ENCODE measurements at regions not wholly inside any gene's neighbourhood (a gene's known extent, or its start where the extent isn't known, plus 50 kb on each side); places are given as distances from the start of the nearest gene placed in this dataset.
"Not testable (repeated sequence)": the region's sequence is repeated elsewhere in the genome, so short reads cannot be mapped to it uniquely, and the experiment has no call there.

- H3K27ac ChIP-seq (ENCODE audit: low read length), result no peak overlapping the region
- no peak for DNase-seq
- H3K36me3 ChIP-seq (ENCODE audit: control insufficient read depth, insufficient read depth, low read length), result no peaks in the 10 kb centered on the region
- no peaks in the 10 kb centered on the region for H3K4me1 ChIP-seq (ENCODE audit: control insufficient read depth, insufficient read depth, low read length)
- H3K9me3 ChIP-seq (ENCODE audit: control insufficient read depth, low read depth, low read length), result no peaks in the 10 kb centered on the region
- no peaks in the 10 kb centered on the region for H3K27me3 ChIP-seq (ENCODE audit: control insufficient read depth, insufficient read depth, low read length)
- WGBS (ENCODE audit: insufficient coverage, low lambda C conversion rate), result no CpG with 5 or more reads among the region's 3 CpGs
- H3K4me3 ChIP-seq (ENCODE audit: low read length), result no peak overlapping the region
Measured at GRCh38 chr16:13359835-13360234, 458.4 kb downstream of the SHISA9 start.

DNA sequence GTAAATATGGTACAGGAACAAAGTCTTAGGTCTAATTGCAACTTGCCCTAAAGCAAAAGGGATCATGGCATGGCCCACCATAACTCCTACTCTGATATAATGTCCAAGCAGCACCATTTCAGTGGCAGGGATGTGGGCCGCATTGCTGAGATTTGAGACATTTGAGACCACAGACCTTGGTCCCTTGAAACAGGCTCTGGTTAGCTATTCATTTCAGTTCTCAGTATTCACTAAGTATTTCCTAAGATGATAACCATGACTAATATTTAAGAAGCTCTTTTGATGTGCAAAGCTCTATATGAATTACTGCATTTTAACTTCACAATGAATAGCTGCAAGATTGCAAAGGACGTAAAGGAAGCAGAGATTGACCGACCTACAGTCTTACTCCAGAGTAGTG, 471.0 kb downstream of the SHISA9 start:
- no peaks in the 10 kb centered on the region for H3K27me3 ChIP-seq (ENCODE audit: control insufficient read depth, insufficient read depth, low read length)
- no peaks in the 10 kb centered on the region for H3K4me1 ChIP-seq (ENCODE audit: control insufficient read depth, insufficient read depth, low read length)
- no peaks in the 10 kb centered on the region for H3K36me3 ChIP-seq (ENCODE audit: control insufficient read depth, insufficient read depth, low read length)
- DNase-seq, result no peak
- H3K9me3 ChIP-seq (ENCODE audit: control insufficient read depth, low read depth, low read length), result no peaks in the 10 kb centered on the region
- no peak overlapping the region for H3K27ac ChIP-seq (ENCODE audit: low read length)
- no peak overlapping the region for H3K4me3 ChIP-seq (ENCODE audit: low read length)
- WGBS (ENCODE audit: insufficient coverage, low lambda C conversion rate), result 100% methylated on average over 1 of the region's 3 CpGs

DNA sequence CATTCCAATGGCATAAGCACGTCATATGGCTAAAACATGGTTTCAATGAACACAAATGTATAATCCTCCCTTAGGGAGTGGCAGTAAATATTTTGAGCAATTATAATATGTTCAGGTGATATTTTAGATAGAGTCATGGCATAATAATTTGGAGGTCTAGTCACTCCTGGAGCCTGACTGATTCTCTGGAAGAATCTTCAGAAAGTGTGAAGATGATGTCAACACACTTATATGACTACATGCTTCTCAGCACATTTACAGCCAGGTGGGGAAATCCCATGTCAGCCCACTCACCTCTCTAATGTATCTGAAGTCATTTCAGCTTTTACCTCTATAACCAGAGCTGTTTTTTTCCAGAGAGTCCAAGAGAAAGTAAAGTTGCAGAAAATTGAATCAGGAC, 474.8 kb downstream of the SHISA9 start:
- 80% methylated on average over 1 of the region's 1 CpG for WGBS (ENCODE audit: insufficient coverage, low lambda C conversion rate)
- Histone ChIP-seq H3K9me3 (ENCODE audit: control insufficient read depth, low read depth, low read length) (no peaks in the 10 kb centered on the region), H3K36me3 (ENCODE audit: control insufficient read depth, insufficient read depth, low read length) (no peaks in the 10 kb centered on the region), H3K4me1 (ENCODE audit: control insufficient read depth, insufficient read depth, low read length) (no peaks in the 10 kb centered on the region), H3K27ac (ENCODE audit: low read length) (no peak overlapping the region), H3K4me3 (ENCODE audit: low read length) (no peak overlapping the region), H3K27me3 (ENCODE audit: control insufficient read depth, insufficient read depth, low read length) (no peaks in the 10 kb centered on the region)
- no peak for DNase-seq

DNA sequence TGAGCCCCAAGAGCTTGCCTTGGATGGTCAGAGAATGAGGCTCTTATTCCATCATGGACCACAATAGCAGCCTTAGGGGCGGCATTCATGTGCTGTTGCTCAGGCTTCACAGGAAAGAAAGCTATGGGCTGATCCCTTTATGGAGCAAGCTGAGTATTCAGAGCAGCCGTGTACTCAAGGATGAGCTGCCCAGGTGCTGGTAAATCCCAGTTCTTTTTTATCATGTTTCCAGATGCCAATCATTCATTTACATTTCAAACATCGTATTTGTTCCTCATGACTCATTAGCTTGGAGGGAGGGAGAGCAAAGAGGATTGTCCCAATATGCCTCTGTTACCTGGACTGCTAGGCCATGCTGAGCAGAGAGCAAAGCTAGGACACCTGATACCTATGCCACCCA, 475.7 kb downstream of the SHISA9 start:
- no peak overlapping the region for H3K4me3 ChIP-seq (ENCODE audit: low read length)
- no peaks in the 10 kb centered on the region for H3K27me3 ChIP-seq (ENCODE audit: control insufficient read depth, insufficient read depth, low read length)
- H3K27ac ChIP-seq (ENCODE audit: low read length), result no peak overlapping the region
- no peaks in the 10 kb centered on the region for H3K4me1 ChIP-seq (ENCODE audit: control insufficient read depth, insufficient read depth, low read length)
- DNase-seq, result no peak
- H3K9me3 ChIP-seq (ENCODE audit: control insufficient read depth, low read depth, low read length), result no peaks in the 10 kb centered on the region
- H3K36me3 ChIP-seq (ENCODE audit: control insufficient read depth, insufficient read depth, low read length), result no peaks in the 10 kb centered on the region
- no CpG with 5 or more reads among the region's 3 CpGs for WGBS (ENCODE audit: insufficient coverage, low lambda C conversion rate)

GRCh38 chr16:13378151-13378550, 476.8 kb downstream of the SHISA9 start:
- WGBS (ENCODE audit: insufficient coverage, low lambda C conversion rate), result no CpG with 5 or more reads among the region's 2 CpGs
- no peaks in the 10 kb centered on the region for H3K36me3 ChIP-seq (ENCODE audit: control insufficient read depth, insufficient read depth, low read length)
- H3K4me1 ChIP-seq (ENCODE audit: control insufficient read depth, insufficient read depth, low read length), result no peaks in the 10 kb centered on the region
- H3K27me3 ChIP-seq (ENCODE audit: control insufficient read depth, insufficient read depth, low read length), result no peaks in the 10 kb centered on the region
- H3K4me3 ChIP-seq (ENCODE audit: low read length), result no peak overlapping the region
- no peak overlapping the region for H3K27ac ChIP-seq (ENCODE audit: low read length)
- no peak for DNase-seq
- no peaks in the 10 kb centered on the region for H3K9me3 ChIP-seq (ENCODE audit: control insufficient read depth, low read depth, low read length)

- Histone ChIP-seq H3K9me3 (ENCODE audit: control insufficient read depth, low read depth, low read length) (no peaks in the 10 kb centered on the region), H3K4me3 (ENCODE audit: low read length) (no peak overlapping the region), H3K27ac (ENCODE audit: low read length) (no peak overlapping the region), H3K36me3 (ENCODE audit: control insufficient read depth, insufficient read depth, low read length) (no peaks in the 10 kb centered on the region), H3K4me1 (ENCODE audit: control insufficient read depth, insufficient read depth, low read length) (no peaks in the 10 kb centered on the region), H3K27me3 (ENCODE audit: control insufficient read depth, insufficient read depth, low read length) (no peaks in the 10 kb centered on the region)
- WGBS (ENCODE audit: insufficient coverage, low lambda C conversion rate), result 100% methylated on average over 1 of the region's 3 CpGs
- DNase-seq, result no peak
Measured at GRCh38 chr16:13379266-13379665, 477.9 kb downstream of the SHISA9 start.

DNA sequence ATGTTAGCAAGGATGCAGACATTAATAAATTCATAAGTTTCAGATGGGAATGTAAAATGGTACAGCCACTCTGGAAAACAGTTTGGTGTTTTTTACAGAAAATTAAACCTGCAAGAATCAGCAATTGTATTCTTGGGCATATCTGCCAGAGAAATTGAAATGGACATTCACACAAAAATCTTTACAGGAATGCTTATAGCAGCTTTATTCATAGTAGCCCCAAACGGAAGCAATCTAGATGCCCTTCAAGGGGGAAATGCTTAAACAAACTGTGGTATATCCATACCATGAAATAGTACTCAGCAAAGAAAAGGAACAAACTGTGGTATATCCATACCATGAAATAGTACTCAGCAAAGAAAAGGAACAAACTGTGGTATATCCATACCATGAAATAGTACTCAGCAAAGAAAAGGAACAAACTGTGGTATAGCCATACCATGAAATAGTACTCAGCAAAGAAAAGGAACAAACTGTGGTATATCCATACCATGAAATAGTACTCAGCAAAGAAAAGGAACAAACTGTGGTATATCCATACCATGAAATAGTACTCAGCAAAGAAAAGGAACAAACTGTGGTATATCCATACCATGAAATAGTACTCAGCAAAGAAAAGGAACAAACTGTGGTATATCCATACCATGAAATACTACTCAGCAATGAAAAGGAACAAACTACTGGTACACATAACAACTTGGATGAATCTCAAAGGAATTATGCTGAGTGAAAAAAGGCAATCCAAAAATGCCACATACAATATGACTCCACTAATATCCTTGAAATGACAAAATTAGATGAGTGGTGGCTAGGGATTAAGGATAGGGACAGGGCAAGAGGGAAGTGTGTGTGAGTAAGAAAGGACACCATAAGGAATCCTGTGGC, 484.0 kb downstream of the SHISA9 start:
- DNase-seq; H3K9me3 ChIP-seq (ENCODE audit: control insufficient read depth, low read depth, low read length); H3K36me3 ChIP-seq (ENCODE audit: control insufficient read depth, insufficient read depth, low read length); H3K4me1 ChIP-seq (ENCODE audit: control insufficient read depth, insufficient read depth, low read length); H3K27ac ChIP-seq (ENCODE audit: low read length); H3K4me3 ChIP-seq (ENCODE audit: low read length); H3K27me3 ChIP-seq (ENCODE audit: control insufficient read depth, insufficient read depth, low read length): not testable (repeated sequence)
- WGBS (ENCODE audit: insufficient coverage, low lambda C conversion rate), result no CpG with 5 or more reads among the region's 1 CpG

DNA sequence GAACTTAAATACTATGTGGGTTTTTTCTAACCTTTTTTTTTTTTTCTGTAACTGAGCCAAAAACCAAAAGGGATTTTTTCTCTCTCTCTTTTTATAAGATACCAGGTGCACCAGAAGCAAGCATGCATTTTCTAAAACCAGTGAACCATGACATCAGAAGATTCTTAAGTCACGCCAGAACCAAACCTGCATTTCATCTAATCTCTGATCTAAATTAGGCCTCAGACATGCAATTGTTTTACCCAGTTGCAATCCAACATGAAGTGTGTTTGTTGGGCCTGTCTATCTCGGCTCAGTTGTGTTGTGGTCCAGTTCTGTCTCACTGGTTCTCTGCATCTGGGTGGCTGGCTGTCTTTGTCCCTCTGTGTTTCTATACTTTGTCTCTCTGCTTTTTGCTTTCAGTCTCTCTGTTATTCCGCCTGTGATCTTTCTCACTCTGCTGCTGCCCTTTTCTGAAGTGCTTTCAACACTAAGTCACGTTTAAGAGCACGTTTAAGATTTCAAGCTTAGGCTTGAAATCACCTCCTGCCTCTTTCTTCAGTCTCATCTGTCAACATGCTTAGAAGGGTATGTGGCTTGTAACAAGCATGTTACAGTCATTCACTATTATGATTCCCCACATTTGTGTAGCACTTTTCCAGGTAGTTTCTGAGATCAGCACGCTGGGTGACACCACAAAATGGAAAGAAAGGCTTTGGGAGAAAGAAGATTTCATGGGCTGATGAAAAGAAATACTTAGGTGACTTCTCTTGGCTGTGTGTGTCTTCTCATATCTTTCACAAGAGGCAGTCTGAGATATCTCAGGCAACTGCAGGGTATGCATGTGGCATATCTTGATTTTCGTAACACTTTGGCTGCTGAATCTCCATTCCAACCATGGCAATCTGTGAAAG, 488.9 kb downstream of the SHISA9 start:
- 69% methylated on average over 4 of the region's 7 CpGs for WGBS (ENCODE audit: insufficient coverage, low lambda C conversion rate)
- H3K4me3 ChIP-seq (ENCODE audit: low read length), result no peak overlapping the region

DNA sequence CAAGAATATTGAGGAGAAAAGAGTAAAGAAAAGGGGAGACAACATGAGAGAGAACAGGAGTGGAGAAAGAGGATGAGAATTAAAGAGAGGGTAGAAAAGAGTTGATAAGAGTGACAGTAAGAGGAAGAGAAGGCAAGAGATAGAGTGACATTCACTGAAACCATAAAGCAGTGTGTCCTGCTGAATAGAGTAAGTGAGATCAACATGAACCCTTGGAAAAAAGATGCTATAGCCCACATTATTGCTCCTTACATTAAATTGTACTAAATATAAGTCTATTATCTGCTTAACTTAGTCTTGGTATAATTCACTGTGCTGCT, 489.5 kb downstream of the SHISA9 start:
- Histone ChIP-seq H3K9me3 (ENCODE audit: control insufficient read depth, low read depth, low read length) (no peaks in the 10 kb centered on the region), H3K4me1 (ENCODE audit: control insufficient read depth, insufficient read depth, low read length) (no peaks in the 10 kb centered on the region), H3K27me3 (ENCODE audit: control insufficient read depth, insufficient read depth, low read length) (no peaks in the 10 kb centered on the region), H3K4me3 (ENCODE audit: low read length) (no peak overlapping the region), H3K36me3 (ENCODE audit: control insufficient read depth, insufficient read depth, low read length) (no peaks in the 10 kb centered on the region), H3K27ac (ENCODE audit: low read length) (no peak overlapping the region)
- no peak for DNase-seq

More for the DNA sequence above, 488.9 kb downstream of the SHISA9 start:
- Histone ChIP-seq H3K27me3 (ENCODE audit: control insufficient read depth, insufficient read depth, low read length) (no peaks in the 10 kb centered on the region), H3K36me3 (ENCODE audit: control insufficient read depth, insufficient read depth, low read length) (no peaks in the 10 kb centered on the region), H3K9me3 (ENCODE audit: control insufficient read depth, low read depth, low read length) (no peaks in the 10 kb centered on the region), H3K4me1 (ENCODE audit: control insufficient read depth, insufficient read depth, low read length) (no peaks in the 10 kb centered on the region), H3K27ac (ENCODE audit: low read length) (no peak overlapping the region)
- DNase-seq, result no peak

- Histone ChIP-seq H3K27ac (ENCODE audit: low read length) (no peak overlapping the region), H3K9me3 (ENCODE audit: control insufficient read depth, low read depth, low read length) (no peaks in the 10 kb centered on the region), H3K4me1 (ENCODE audit: control insufficient read depth, insufficient read depth, low read length) (no peaks in the 10 kb centered on the region), H3K4me3 (ENCODE audit: low read length) (no peak overlapping the region), H3K27me3 (ENCODE audit: control insufficient read depth, insufficient read depth, low read length) (no peaks in the 10 kb centered on the region), H3K36me3 (ENCODE audit: control insufficient read depth, insufficient read depth, low read length) (no peaks in the 10 kb centered on the region)
- no CpG with 5 or more reads among the region's 3 CpGs for WGBS (ENCODE audit: insufficient coverage, low lambda C conversion rate)
- DNase-seq, result no peak
Measured at GRCh38 chr16:13391337-13391736, 489.9 kb downstream of the SHISA9 start.
